Esophagus muscularis mucosa (tissue), 4 donors: ENCODE measurements at regions not wholly inside any gene's neighbourhood (a gene's known extent, or its start where the extent isn't known, plus 50 kb on each side); places are given as distances from the start of the nearest gene placed in this dataset.

Experiments used
- DNase-seq: peaks from one replicate; pipeline ENCODE4 v3.0.0-alpha.2; 2017; ENCODE audit errors: extremely low spot score
- H3K27ac ChIP-seq, 4 donors: fragments of 200-600 bp; sonication (generic); replicated peaks in 1 of 4; 1 replicate in 3 of 4; 2 replicates in 1 of 4; pipeline ENCODE4 v1.5.1; 2016 to 2019; ENCODE audit warnings: mild to moderate bottlenecking in 1 of 4
- H3K27me3 ChIP-seq, 4 donors: fragments of 200-600 bp; sonication (generic); one replicate each; pipeline versions ENCODE4 v1.5.1 to v1.6.0; 2016 to 2019
- H3K36me3 ChIP-seq, 4 donors: fragments of 200-600 bp; sonication (generic); one replicate each; pipeline ENCODE4 v1.5.1; 2016 to 2019
- H3K4me1 ChIP-seq, 4 donors: fragments of 200-600 bp; sonication (generic); one replicate each; pipeline ENCODE4 v1.5.1; 2016 to 2019
- H3K4me3 ChIP-seq, 4 donors: fragments of 200-600 bp; sonication (generic); 1 replicate in 2 of 4; 2 replicates in 2 of 4; pipeline ENCODE4 v1.5.1; 2016 to 2019; ENCODE audit warnings: mild to moderate bottlenecking in 4 of 4, moderate library complexity in 1 of 4
- H3K9me3 ChIP-seq, 4 donors: fragments of 200-600 bp; sonication (generic); 1 replicate in 3 of 4; 2 replicates in 1 of 4; pipeline ENCODE4 v1.5.1; 2016 to 2019
- CTCF ChIP-seq, 3 experiments: fragments of 200-600 bp in 2 of 3; fragments of 450-650 bp in 1 of 3; sonication (generic) in 2 of 3; IDR thresholded peaks; one replicate each; pipeline ENCODE4 v1.5.1; 2017 to 2019; ENCODE audit warnings: antibody characterized with exemption in 3 of 3, mild to moderate bottlenecking in 2 of 3, moderate library complexity in 1 of 3
- EP300 ChIP-seq: sonication (generic); formaldehyde crosslinking; IDR thresholded peaks from one replicate; pipeline ENCODE4 v1.6.1; 2017; ENCODE audit warnings: antibody characterized with exemption
- POLR2A ChIP-seq: fragments of 450-650 bp; IDR thresholded peaks from one replicate; pipeline ENCODE4 v1.6.1; 2017; ENCODE audit warnings: antibody characterized with exemption, moderate library complexity, mild to moderate bottlenecking, low read depth
- POLR2AphosphoS5 ChIP-seq, 2 donors: sonication (generic); formaldehyde crosslinking; IDR thresholded peaks; one replicate each; pipeline ENCODE4 v1.6.1; 2017; ENCODE audit warnings: antibody characterized with exemption in 2 of 2
- WGBS: methylation state at CpG from one replicate; pipeline ENCODE4 v1.1.5; 2018; 5-methylcytosine and 5-hydroxymethylcytosine counted together
- intact Hi-C: fragments of 100-400 bp; cut with DNase I; formaldehyde crosslinking; loops from one replicate; pipeline ENCODE4 v1.15.1; 2023

DNA sequence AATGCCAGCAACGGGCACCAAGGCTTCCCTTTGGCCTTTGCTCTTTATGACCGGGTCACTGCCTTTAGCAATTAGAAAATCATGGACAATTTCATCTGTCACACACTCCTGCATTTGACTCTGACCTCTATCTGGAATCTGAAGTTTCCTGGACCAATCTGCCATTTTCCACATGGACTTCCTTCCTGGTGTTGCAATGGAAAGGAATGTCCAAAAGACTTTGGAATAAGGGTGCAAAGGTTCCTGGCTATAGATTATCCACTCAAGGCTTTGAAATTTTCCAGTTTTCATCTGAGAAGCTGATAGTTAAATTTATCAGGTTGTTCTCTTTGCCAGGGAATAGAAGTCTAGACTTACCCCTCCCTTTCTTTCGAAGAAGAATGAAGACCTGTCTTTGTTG, 523.1 kb upstream of the ZNF462 start:
- peaks cover 0 to 6% (median 3%) of the 10 kb centered on the region in 4 donors for H3K9me3 ChIP-seq
- no peak overlapping the region for H3K4me3 ChIP-seq
- H3K27ac ChIP-seq, result no peak overlapping the region
- intact Hi-C loops, result no loop called here
- 48% methylated on average over 3 of the region's 3 CpGs for WGBS
- H3K36me3 ChIP-seq, result no peaks in the 10 kb centered on the region
- TF ChIP-seq EP300 (no peak), POLR2A (no peak), POLR2AphosphoS5 (IDR thresholded peaks at IDR 0.05) (no peak), CTCF (IDR thresholded peaks at IDR 0.05) (no peak)
- H3K27me3 ChIP-seq, result no peaks in the 10 kb centered on the region
- no peaks in the 10 kb centered on the region for H3K4me1 ChIP-seq
- DNase-seq, result no peak

DNA sequence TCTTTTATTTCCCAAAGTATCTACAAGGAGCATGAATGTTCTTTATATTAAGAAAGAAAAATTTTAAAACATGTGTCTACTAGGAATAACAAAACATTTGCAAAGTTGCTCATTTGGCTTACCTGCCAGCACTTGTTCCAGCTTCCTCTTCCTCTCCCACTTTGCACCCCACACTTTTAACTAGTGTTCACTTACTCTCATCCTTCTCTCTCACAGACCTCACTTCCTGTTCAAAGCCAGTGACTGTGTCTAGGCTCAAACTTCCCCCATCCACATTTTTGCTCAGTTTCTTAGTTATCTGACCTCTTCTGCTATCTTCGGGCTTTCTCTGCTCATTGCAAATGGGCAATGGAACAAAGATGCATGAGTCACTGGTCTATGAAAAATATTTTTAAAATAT, 512.2 kb upstream of the ZNF462 start:
- WGBS, result 74% methylated on average over 1 of the region's 1 CpG

DNA sequence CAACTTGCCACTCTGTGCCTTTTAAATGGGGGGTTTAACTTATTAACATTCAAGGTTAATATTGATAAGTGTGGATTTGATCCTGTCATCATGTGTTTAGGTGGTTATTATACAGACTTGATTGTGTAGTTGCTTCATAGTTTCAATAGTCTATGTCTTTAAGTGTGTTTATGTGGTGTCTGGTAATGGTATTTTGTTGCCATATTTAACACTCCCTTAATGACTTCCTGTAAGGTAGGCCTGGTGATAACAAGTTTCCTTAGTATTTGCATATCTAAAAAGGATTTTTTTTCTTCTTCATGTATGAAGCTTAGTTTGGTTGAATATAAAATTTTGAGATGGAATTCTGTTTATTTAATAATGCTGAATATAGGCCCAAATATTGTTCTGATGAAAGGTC, 506.0 kb upstream of the ZNF462 start:
- no peak for DNase-seq
- H3K9me3 ChIP-seq, result peaks cover 0 to 4% (median 0%) of the 10 kb centered on the region in 4 donors
- intact Hi-C loops, result no loop called here
- no peak for TF ChIP-seq CTCF (IDR thresholded peaks at IDR 0.05)
- TF ChIP-seq POLR2A, result no peak
- no peak for TF ChIP-seq POLR2AphosphoS5 (IDR thresholded peaks at IDR 0.05)
- no peak for TF ChIP-seq EP300
- H3K36me3 ChIP-seq, result no peaks in the 10 kb centered on the region
- H3K4me3 ChIP-seq, result no peak overlapping the region
- no peaks in the 10 kb centered on the region for H3K27me3 ChIP-seq
- no peaks in the 10 kb centered on the region for H3K4me1 ChIP-seq
- H3K27ac ChIP-seq, result no peak overlapping the region

More for the DNA sequence above, 512.2 kb upstream of the ZNF462 start:
- TF ChIP-seq EP300, result no peak
- TF ChIP-seq POLR2AphosphoS5 (IDR thresholded peaks at IDR 0.05), result no peak
- TF ChIP-seq POLR2A, result no peak
- no peak for TF ChIP-seq CTCF (IDR thresholded peaks at IDR 0.05)
- no peaks in the 10 kb centered on the region for H3K4me1 ChIP-seq
- H3K27ac ChIP-seq, result no peak overlapping the region
- no peak overlapping the region for H3K4me3 ChIP-seq
- no peak for DNase-seq
- H3K9me3 ChIP-seq, result peaks cover 0 to 3% (median 0%) of the 10 kb centered on the region in 4 donors
- intact Hi-C loops, result no loop called here
- H3K36me3 ChIP-seq, result no peaks in the 10 kb centered on the region
- H3K27me3 ChIP-seq, result no peaks in the 10 kb centered on the region

DNA sequence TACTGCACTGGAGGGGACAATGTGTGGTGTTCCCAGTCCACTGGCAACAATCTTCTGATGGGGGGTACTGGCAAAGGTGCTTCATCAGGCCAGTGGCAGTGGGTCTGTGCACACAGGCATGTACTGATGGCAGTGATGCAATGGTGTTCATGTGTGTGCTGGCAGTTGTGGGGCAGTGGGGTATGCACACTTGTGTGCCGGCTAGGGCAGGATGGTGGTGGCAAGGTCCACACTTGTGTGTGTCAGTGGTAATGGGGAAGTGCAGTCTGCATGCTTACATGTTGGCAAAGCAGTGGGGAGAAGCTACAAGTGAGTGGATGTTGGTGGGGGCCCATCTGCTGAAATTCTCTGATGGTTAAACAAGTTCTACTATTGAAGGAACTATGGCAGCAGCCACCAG, 504.6 kb upstream of the ZNF462 start:
- no peak for TF ChIP-seq POLR2AphosphoS5 (IDR thresholded peaks at IDR 0.05)
- WGBS, result 83% methylated on average over 1 of the region's 1 CpG
- Histone ChIP-seq H3K36me3 (no peaks in the 10 kb centered on the region), H3K27me3 (no peaks in the 10 kb centered on the region), H3K27ac (no peak overlapping the region), H3K9me3 (peaks cover 0 to 4% (median 0%) of the 10 kb centered on the region in 4 donors), H3K4me1 (no peaks in the 10 kb centered on the region), H3K4me3 (no peak overlapping the region)
- DNase-seq, result no peak
- intact Hi-C loops, result no loop called here

GRCh38 chr9:106376689-106377088, 486.3 kb upstream of the ZNF462 start:
- H3K27ac ChIP-seq, result no peak overlapping the region
- DNase-seq, result no peak
- H3K4me1 ChIP-seq, result no peaks in the 10 kb centered on the region
- no peaks in the 10 kb centered on the region for H3K36me3 ChIP-seq
- no peaks in the 10 kb centered on the region for H3K27me3 ChIP-seq
- TF ChIP-seq CTCF (IDR thresholded peaks at IDR 0.05) (no peak), POLR2AphosphoS5 (IDR thresholded peaks at IDR 0.05) (no peak), POLR2A (no peak), EP300 (no peak)
- H3K9me3 ChIP-seq, result peaks cover 0 to 5% (median 0%) of the 10 kb centered on the region in 4 donors
- WGBS, result 90% methylated on average over 2 of the region's 2 CpGs
- no peak overlapping the region for H3K4me3 ChIP-seq
- intact Hi-C loops, result no loop called here
